HG03521 (cell line): ENCODE measurements at regions not wholly inside any gene's neighbourhood (a gene's known extent, or its start where the extent isn't known, plus 50 kb on each side); places are given as distances from the start of the nearest gene placed in this dataset.

Experiments used
- ATAC-seq: cut with Tn5 transposase; IDR thresholded peaks from one replicate; pipeline ENCODE4 v1.9.1; 2021; ENCODE audit warnings: mild to moderate bottlenecking, moderate library complexity; ENCODE audit not compliant: unreplicated experiment

- no peak for ATAC-seq
Observed at GRCh38 chr16:13291591-13292333, 390.4 kb downstream of the SHISA9 start.

DNA sequence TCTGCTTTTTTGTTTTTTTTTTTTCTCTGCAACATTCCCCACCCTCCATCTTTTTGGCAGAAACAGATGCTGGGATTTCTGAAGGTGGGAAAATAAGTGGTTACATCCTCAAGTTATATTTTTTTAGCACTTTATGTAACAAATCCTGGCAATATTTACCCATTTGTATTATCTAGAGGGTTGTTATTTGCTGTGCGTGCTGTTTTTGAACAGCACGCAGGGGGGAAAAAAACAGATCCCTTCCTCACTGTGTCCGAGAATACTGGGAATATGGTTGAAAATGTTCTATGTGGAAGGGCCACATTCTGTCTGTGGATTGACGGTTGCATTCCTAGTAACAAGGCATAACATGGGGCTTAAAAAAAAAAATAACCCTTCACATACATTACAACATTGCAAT is 394.8 kb downstream of the SHISA9 start:
- ATAC-seq, result no peak

GRCh38 chr16:13298666-13299065 is 397.3 kb downstream of the SHISA9 start:
- ATAC-seq, result no peak

- no peak for ATAC-seq
Observed at GRCh38 chr16:13300066-13300840, 398.9 kb downstream of the SHISA9 start.

DNA sequence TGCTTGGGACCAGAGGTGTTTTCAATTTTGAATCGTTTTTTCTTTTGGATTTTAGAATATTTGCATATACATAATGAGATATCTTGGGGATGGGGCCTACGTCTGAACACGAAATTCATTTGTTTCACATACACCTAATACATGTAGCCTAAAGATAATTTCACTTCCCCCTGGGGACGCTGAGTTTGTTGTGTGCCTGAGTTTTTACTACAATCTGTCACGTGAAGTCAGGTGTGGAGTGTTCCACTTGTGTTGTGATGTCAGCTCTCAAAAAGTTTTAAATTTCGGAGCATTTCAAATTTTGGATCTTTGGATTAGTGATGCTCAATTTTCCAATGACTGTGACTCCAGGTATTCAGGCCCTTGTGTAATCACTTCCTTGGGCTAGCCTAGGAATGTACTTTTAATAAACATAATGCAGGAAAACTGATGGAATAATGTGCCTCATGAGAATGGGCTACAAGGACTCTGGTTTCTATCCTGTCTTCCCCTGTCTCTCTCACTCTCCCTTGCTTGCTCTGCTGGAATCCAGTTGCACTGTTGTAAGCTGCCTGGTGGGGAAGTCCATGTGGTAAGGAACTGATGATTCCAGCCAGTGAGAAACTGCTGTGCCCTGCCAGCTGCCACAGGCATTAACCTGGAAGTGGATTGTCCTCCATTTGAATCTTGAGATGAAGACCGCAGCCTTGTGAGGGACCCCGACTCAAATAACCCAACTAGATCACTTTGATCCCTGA is 403.8 kb downstream of the SHISA9 start:
- no peak for ATAC-seq

DNA sequence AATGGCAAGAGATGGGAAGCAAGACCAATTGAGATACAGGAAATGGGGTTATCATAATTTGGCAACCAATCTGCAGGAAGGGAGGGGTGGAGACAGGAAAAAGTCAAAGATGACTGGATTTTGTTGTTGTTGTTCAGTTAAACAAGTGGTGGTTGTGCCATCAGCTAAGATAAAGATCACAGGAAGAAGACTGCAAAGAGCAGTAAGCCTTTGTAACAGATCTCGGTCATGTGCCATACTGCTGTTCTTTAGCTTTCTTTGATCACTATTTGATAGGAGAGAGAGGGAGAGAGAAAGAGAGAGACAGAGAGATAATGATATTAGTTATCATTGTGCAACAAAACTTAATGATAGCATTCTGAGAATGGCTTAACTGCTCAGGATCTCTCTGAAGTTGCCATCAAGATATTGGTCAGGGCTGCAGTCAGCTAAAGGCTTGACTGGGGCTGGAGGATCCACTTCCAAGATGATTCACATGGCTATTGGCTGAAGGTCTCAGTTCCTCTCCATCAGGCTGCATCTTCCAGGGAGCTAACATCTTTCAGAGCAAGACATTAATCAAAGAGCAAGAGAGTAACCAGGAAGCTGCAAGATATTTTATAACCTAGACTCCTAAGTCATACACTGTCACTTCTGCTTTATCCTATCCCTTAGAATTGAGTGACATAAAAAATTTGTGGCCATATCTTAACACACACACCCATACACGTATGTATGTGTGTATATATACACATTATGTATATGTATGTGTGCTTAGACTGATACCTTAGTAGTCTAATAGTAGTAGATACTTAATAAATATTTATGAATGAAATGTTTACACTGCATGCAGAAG is 405.0 kb downstream of the SHISA9 start:
- no peak for ATAC-seq

DNA sequence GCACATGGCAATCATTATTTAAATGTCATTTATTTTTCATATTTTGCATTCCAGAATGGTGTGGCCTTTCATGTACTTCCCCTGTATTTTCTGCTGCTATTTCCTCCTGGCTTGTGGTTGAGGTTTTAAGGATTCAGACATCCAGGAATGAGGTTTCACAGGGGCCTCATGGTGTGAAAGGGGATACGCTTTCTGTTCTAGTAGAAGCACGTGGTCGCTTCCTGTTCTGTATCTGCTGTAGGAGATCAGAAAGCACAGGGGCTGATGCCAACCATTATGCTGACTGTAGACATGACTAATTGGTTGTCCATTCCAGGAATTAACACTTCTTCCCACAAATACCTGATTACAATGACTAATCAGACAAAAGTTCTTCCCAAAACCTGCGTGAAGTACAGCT is 405.9 kb downstream of the SHISA9 start:
- no peak for ATAC-seq

DNA sequence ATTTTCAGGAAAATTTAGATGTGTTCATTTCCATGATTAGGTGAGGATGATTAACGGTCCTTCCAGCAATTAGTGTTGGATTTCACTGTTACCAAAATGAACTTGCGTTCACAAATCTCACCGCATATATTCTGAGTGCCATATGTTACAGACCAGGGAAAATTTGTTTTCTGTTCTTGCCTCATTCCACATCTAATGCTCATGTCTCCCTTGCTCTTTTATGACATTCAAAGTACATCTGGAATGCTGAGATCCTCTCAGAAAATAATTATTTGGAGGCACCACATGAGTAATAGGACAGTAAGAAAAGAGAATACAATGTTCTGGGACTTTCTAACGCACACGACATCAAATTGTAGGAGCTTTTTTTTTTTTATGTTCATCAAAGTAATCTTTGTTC is 406.5 kb downstream of the SHISA9 start:
- ATAC-seq, result no peak

- ATAC-seq, result no peak
Observed at GRCh38 chr16:13312063-13312462, 410.7 kb downstream of the SHISA9 start.

DNA sequence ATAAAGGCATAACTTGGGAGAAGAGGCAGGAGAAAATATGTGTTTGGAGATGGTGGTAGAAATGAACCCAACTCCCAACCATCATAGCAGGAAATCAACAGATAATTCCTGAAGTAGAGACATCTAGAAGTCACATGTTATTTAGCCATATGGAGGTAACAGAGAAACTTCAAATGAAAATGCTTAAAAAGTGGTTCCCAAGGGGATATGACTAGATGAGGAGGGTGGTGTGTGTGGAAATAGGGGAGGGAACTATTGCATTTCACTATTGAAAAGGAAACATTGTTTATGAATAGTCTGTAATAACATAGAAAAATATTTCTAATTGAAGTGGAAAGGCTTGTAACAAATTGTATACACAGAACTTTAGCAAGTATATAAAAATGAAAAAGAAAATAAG is 412.0 kb downstream of the SHISA9 start:
- no peak for ATAC-seq

DNA sequence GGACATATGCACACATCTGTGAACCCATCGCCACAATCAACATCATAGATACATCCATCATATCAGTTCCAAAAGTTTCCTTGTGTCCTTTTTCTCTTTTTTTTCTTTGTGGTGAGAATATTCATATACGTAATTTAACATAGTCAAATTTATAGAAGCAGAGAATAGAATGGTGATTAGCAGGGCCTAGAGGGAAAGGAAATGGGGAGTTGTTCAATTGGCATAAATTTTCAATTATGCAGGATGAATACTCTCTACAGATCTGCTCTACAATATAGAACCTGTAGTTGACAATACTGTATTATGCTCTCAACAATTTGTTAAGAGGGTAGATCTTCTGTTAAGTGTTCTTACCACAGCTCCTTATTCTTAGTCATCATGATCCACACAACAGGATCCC is 413.2 kb downstream of the SHISA9 start:
- no peak for ATAC-seq

- ATAC-seq, result no peak
Observed at GRCh38 chr16:13315642-13316427, 414.4 kb downstream of the SHISA9 start.

GRCh38 chr16:13322336-13322735 is 420.9 kb downstream of the SHISA9 start:
- ATAC-seq, result no peak

DNA sequence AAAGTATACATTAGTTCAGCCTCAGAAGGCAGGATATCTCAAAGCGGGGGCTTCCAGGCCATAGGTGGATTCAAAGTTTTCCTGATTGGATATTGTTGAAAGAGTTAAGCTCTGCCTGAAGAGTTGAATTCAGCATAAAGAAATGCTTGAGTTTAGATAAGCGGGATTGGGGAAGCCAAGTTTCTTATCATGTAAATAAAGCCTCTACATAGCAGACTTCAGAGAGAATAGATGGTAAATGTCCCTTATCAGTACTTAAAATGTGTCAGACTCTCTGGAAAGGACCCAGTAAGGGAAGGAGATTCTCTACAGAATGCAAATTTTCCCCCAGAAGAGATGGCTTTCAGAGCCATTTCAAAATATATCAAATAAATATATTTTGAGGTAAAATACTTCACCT is 423.5 kb downstream of the SHISA9 start:
- no peak for ATAC-seq

DNA sequence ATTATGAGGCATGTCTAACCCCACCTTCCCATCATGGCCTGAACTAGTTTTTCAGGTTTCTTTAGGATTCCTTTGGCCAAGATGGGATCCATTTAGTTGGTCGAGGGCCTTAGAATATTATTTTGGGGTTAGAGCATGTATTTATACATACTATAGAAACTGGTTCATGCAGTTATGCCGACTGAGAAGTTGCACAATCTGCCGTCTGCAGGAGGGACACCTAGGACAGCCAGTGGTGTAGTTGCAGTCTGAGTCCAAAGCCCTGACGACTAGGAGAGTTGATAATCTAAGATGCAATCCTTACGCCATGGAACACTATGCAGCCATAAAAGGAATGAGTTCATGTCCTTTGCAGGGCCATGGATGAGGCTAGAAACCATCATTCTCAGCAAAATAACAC is 424.0 kb downstream of the SHISA9 start:
- ATAC-seq, result no peak

- ATAC-seq, result no peak
Observed at GRCh38 chr16:13331918-13332317, 430.5 kb downstream of the SHISA9 start.

- no peak for ATAC-seq
Observed at GRCh38 chr16:13332713-13333255, 431.4 kb downstream of the SHISA9 start.

GRCh38 chr16:13333336-13333735 is 431.9 kb downstream of the SHISA9 start:
- ATAC-seq, result no peak

- no peak for ATAC-seq
Observed at GRCh38 chr16:13335879-13336278, 434.5 kb downstream of the SHISA9 start.

DNA sequence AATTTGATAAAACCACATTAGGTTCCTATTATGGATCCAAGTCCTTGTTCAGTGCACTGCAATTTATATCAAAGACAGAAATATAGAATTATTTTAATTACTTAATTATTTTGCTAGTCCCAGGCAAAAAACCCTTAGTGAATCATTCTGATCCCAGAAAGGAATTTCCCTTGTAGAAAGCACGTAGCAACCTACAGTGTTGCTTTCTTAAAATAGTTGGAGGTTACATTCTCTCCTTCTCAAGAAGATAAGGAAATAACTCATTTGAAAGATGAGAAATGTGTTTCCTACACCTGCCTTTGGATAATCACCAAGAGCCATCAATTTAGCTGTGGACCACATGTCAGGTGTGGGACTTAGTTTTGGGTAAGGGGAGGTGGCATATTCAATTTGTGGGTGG is 434.9 kb downstream of the SHISA9 start:
- no peak for ATAC-seq
